PC-3 (cell line): ENCODE measurements at regions not wholly inside any gene's neighbourhood (a gene's known extent, or its start where the extent isn't known, plus 50 kb on each side); places are given as distances from the start of the nearest gene placed in this dataset.

Experiments
- ATAC-seq: fragments of 200-7000 bp; cut with Tn5 transposase; 2 replicates; pipeline ENCODE4 v1.9.1; 2020; ENCODE audit warnings: mild to moderate bottlenecking, moderate library complexity
- BruUV-seq: library from RNA; stranded (reverse); fragments of 400-500 nt; replicated peaks from 2 replicates; lab custom pipeline; 2021; lab: Mats Ljungman, UMichigan
- CTCF ChIA-PET: fragments of 300-600 bp; sonication (Branson Sonifier 250); formaldehyde crosslinking; loops from one replicate; lab custom pipeline; 2022; ENCODE audit warnings: antibody characterized with exemption; lab: Charles Lee
- POLR2A ChIA-PET: fragments of 300-600 bp; sonication (Branson Sonifier 250); formaldehyde crosslinking; loops from one replicate; lab custom pipeline; 2022; ENCODE audit warnings: antibody characterized with exemption; ENCODE audit not compliant: unreplicated experiment; lab: Charles Lee
- DNase-seq: peaks from one replicate; pipeline ENCODE4 v3.0.0-alpha.2; 2015
- H2AFZ ChIP-seq: fragments of 300-600 bp; sonication (generic); 2 replicates; pipeline ENCODE4 v1.6.0; 2016; ENCODE audit warnings: antibody characterized with exemption, low read length
- H3F3A ChIP-seq: fragments of 300-600 bp; sonication (generic); one replicate; pipeline ENCODE4 v1.6.0; 2017; ENCODE audit warnings: antibody characterized with exemption, low read length, control low read depth, mild to moderate bottlenecking; ENCODE audit not compliant: unreplicated experiment
- H3K27ac ChIP-seq: fragments of 300-600 bp; sonication (generic); 2 replicates; pipeline ENCODE4 v1.5.1; 2016; ENCODE audit warnings: mild to moderate bottlenecking, low read length
- H3K27me3 ChIP-seq: fragments of 300-600 bp; sonication (generic); 2 replicates; pipeline ENCODE4 v1.6.1; 2016; ENCODE audit warnings: low read length, mixed read lengths
- H3K36me3 ChIP-seq: fragments of 300-600 bp; sonication (generic); 2 replicates; pipeline ENCODE4 v1.6.1; 2016; ENCODE audit warnings: low read depth, mixed run types, low read length, mixed read lengths
- H3K4me1 ChIP-seq: fragments of 300-600 bp; sonication (generic); 2 replicates; pipeline ENCODE4 v1.5.1; 2016; ENCODE audit warnings: low read length; ENCODE audit not compliant: insufficient read depth
- H3K4me2 ChIP-seq: fragments of 300-600 bp; sonication (generic); 2 replicates; pipeline ENCODE4 v1.6.0; 2016; ENCODE audit warnings: low read length
- H3K4me3 ChIP-seq: fragments of 300-600 bp; sonication (generic); 2 replicates; pipeline ENCODE4 v1.5.1; 2016; ENCODE audit warnings: mild to moderate bottlenecking, low read length, mixed read lengths
- H3K79me2 ChIP-seq: fragments of 300-600 bp; sonication (generic); 2 replicates; pipeline ENCODE4 v1.6.1; 2017; ENCODE audit warnings: low read length, mixed read lengths
- H3K9ac ChIP-seq: fragments of 300-600 bp; sonication (generic); 2 replicates; pipeline ENCODE4 v1.6.0; 2016; ENCODE audit warnings: mild to moderate bottlenecking, low read length
- H3K9me2 ChIP-seq: fragments of 300-600 bp; sonication (generic); replicated peaks from 2 replicates; pipeline ENCODE4 v1.6.1; 2016; ENCODE audit warnings: mixed run types, low read length, mixed read lengths
- H3K9me3 ChIP-seq: fragments of 300-600 bp; sonication (generic); 2 replicates; pipeline ENCODE4 v1.6.1; 2016; ENCODE audit warnings: low read length, mixed read lengths
- H4K20me1 ChIP-seq: fragments of 300-600 bp; sonication (generic); 2 replicates; pipeline ENCODE4 v1.6.1; 2016; ENCODE audit warnings: low read length, mixed read lengths
- CTCF ChIP-seq: fragments of 300-600 bp; sonication (generic); conservative IDR thresholded peaks from 2 replicates; pipeline ENCODE4 v1.5.1; 2017; ENCODE audit warnings: antibody characterized with exemption, low read depth, mild to moderate bottlenecking, low read length
- EZH2 ChIP-seq: fragments of 300-600 bp; sonication (generic); IDR thresholded peaks from one replicate; pipeline ENCODE4 v1.6.1; 2017; ENCODE audit warnings: antibody characterized with exemption, mild to moderate bottlenecking, low read length; ENCODE audit not compliant: unreplicated experiment
- EZH2phosphoT487 ChIP-seq: fragments of 300-600 bp; sonication (generic); IDR thresholded peaks from 2 replicates; pipeline ENCODE4 v1.6.1; 2018; ENCODE audit warnings: mild to moderate bottlenecking, antibody characterized with exemption, low read length, borderline replicate concordance
- intact Hi-C: fragments of 100-400 bp; cut with micrococcal nuclease; formaldehyde crosslinking; loops from 2 replicates; pipeline ENCODE4 v1.9.0; 2023

DNA sequence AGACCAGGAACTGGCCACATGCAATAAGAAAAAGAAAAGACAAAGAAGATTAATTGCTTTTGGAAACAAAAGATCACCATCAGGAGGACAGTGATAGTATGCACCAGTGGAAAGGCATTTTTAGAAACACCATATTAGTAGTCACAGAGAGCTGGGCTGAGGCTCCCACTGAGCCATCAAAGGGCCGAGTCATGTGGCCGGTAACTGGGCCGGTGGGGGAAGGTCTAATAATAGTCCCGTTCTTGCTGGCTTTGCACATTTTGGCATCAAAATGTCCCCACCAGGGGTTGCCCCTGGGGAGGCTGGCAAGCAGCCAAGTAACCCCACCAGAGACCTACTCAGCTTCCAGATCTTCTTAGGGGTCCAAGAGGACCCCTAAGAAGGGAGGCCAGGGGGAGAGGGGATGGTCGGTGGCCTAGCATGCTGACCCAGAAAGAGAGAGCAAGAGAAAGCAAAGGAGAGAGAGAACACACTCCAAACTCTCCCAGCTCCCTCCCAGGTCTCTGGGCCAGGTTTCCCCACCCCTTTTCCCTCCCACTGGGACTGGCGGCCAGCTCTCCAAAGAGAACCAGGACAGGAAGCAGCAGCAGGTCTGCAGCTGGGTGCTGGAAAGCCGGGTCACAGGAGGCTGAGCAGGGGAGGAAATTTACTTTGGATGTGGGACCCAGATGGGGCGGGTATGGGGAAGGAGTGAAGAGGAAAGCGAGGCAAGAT, 70.2 kb upstream of the FGFR2 start:
- DNase-seq, result no peak
- no peaks in the 10 kb centered on the region for H3K9me2 ChIP-seq
- no peaks in the 10 kb centered on the region for H3K79me2 ChIP-seq
- H3F3A ChIP-seq, result no peaks in the 10 kb centered on the region
- no peak for TF ChIP-seq EZH2phosphoT487
- TF ChIP-seq CTCF, result no peak
- TF ChIP-seq EZH2, result no peak
- ChIA-PET CTCF (no interaction called here), POLR2A (no interaction called here)
- H3K9ac ChIP-seq, result no peak overlapping the region
- H3K4me3 ChIP-seq, result no peak overlapping the region
- no peaks in the 10 kb centered on the region for H3K36me3 ChIP-seq
- no peak overlapping the region for H2AFZ ChIP-seq
- H3K4me2 ChIP-seq, result no peak overlapping the region
- peaks cover 8% of the 10 kb centered on the region for H3K27me3 ChIP-seq
- H3K9me3 ChIP-seq, result no peaks in the 10 kb centered on the region
- ATAC-seq, result no peak
- no peaks in the 10 kb centered on the region for H3K4me1 ChIP-seq
- H4K20me1 ChIP-seq, result no peaks in the 10 kb centered on the region
- H3K27ac ChIP-seq, result no peak overlapping the region
- BruUV-seq, result no TSS peak
- intact Hi-C loops, result no loop called here

DNA sequence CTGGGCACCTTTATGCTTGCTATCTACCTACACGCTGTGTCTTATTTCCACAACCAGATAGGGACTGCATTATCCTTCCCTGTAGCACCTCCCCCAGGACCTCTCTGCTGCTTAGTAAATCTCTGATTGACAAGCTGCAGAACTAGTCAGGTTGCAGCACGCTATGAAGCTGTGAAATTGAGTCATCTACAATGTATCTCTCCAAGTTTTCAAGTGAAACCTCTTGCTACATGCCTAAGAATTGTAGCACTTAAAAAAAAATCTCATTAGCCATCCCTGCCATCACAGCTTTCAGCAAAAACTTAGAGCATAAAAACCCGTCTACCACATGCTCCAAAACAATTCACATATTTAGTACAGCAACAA, 69.7 kb upstream of the FGFR2 start:
- Histone ChIP-seq H3K4me3 (no peak overlapping the region), H3K27ac (no peak overlapping the region), H3F3A (no peaks in the 10 kb centered on the region), H4K20me1 (no peaks in the 10 kb centered on the region), H2AFZ (no peak overlapping the region), H3K27me3 (peaks cover 8% of the 10 kb centered on the region; the same call in 1 of the 2 replicates), H3K36me3 (no peaks in the 10 kb centered on the region), H3K4me2 (no peak overlapping the region), H3K79me2 (no peaks in the 10 kb centered on the region), H3K9me3 (no peaks in the 10 kb centered on the region), H3K9me2 (no peaks in the 10 kb centered on the region), H3K4me1 (no peaks in the 10 kb centered on the region), H3K9ac (no peak overlapping the region)
- DNase-seq (no peak), ATAC-seq (no peak)
- POLR2A ChIA-PET, result no interaction called here
- CTCF ChIA-PET, result no interaction called here
- BruUV-seq, result no TSS peak
- no peak for TF ChIP-seq CTCF
- no peak for TF ChIP-seq EZH2phosphoT487
- TF ChIP-seq EZH2, result no peak
- intact Hi-C loops, result no loop called here

DNA sequence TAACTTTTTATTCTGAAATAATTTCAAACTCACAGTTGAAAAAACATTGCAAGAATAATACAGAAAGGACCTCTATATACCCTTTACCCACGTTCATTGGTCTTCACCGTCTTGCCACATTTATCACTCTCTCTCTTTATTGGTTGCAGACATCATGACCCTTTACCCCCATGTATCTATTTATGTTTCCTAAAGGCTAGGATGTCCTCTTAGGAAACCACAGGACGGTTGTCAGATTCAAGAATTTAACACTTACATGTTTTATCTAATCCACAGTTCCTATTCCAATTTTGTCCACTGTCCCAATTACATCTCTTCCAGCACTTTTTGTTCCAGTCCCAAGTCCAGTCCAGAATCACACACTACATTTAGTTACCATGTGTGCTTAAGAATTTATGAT, 67.6 kb upstream of the FGFR2 start:
- no peak overlapping the region for H3K9ac ChIP-seq
- no peak overlapping the region for H3K27ac ChIP-seq
- ATAC-seq, result no peak
- H3K79me2 ChIP-seq, result no peaks in the 10 kb centered on the region
- CTCF ChIA-PET, result no interaction called here
- DNase-seq, result no peak
- H3K9me2 ChIP-seq, result no peaks in the 10 kb centered on the region
- no peak overlapping the region for H2AFZ ChIP-seq
- intact Hi-C loops, result no loop called here
- no peaks in the 10 kb centered on the region for H3F3A ChIP-seq
- H3K4me1 ChIP-seq, result no peaks in the 10 kb centered on the region
- POLR2A ChIA-PET, result no interaction called here
- H3K4me2 ChIP-seq, result no peak overlapping the region
- no peaks in the 10 kb centered on the region for H4K20me1 ChIP-seq
- BruUV-seq, result no TSS peak
- H3K36me3 ChIP-seq, result no peaks in the 10 kb centered on the region
- no peak for TF ChIP-seq EZH2
- TF ChIP-seq CTCF, result no peak
- no peak for TF ChIP-seq EZH2phosphoT487
- H3K4me3 ChIP-seq, result no peak overlapping the region
- no peaks in the 10 kb centered on the region for H3K27me3 ChIP-seq
- no peaks in the 10 kb centered on the region for H3K9me3 ChIP-seq
